Astrocyte (in vitro differentiated cells and primary cell): ENCODE measurements at regions not wholly inside any gene's neighbourhood (a gene's known extent, or its start where the extent isn't known, plus 50 kb on each side); places are given as distances from the start of the nearest gene placed in this dataset.

Source experiments
- CTCF ChIP-seq: IDR thresholded peaks from 2 replicates; pipeline ENCODE4 v1.5.1; 2011; ENCODE audit warnings: low read depth, mild to moderate bottlenecking, inconsistent platforms, low read length, moderate library complexity; ENCODE audit not compliant: insufficient read depth
- EZH2 ChIP-seq: IDR thresholded peaks from 2 replicates; pipeline ENCODE4 v1.6.1; 2012; ENCODE audit warnings: mild to moderate bottlenecking, low read length, inconsistent platforms; ENCODE audit not compliant: insufficient read depth

- no peak for TF ChIP-seq CTCF
- TF ChIP-seq EZH2 = no peak
Measured at GRCh38 chr11:31940371-31941037, 129.4 kb upstream of the PAX6 start.
